ENCODE measurements at regions not wholly inside any gene's neighbourhood (a gene's known extent, or its start where the extent isn't known, plus 50 kb on each side); places are given as distances from the start of the nearest gene placed in this dataset.

- no peak for TF ChIP-seq ZBTB4 (CRISPR knock-in tag; IDR thresholded peaks at IDR 0.05; ENCODE audit: borderline replicate concordance)
- TF ChIP-seq MXD4 (CRISPR knock-in tag; IDR thresholded peaks at IDR 0.05) = no peak
- no peak for TF ChIP-seq PCBP1 (IDR thresholded peaks at IDR 0.05; ENCODE audit: borderline replicate concordance, low read depth, low read length)
- no peak for TF ChIP-seq NBN (conservative IDR thresholded peaks at IDR 0.05)
- TF ChIP-seq MAX (IDR thresholded peaks at IDR 0.05) = no peak
- no peak for TF ChIP-seq FOXK2 (IDR thresholded peaks at IDR 0.05)
- TF ChIP-seq GABPA (IDR thresholded peaks at IDR 0.05; ENCODE audit: low read depth, low read length) = no peak
- no peak for TF ChIP-seq GABPA (CRISPR knock-in tag; IDR thresholded peaks at IDR 0.05; ENCODE audit: low read depth)
- TF ChIP-seq ZNF710 (CRISPR knock-in tag; IDR thresholded peaks at IDR 0.05; ENCODE audit: borderline replicate concordance) = no peak
These were observed 108.3 kb downstream of the AHR start (continued) for GRCh38 chr7:17406738-17407137.

GRCh38 chr7:17407229-17407628 is 108.8 kb downstream of the AHR start:
- FAIRE-seq (no peak), ATAC-seq (no peak), DNase-seq (ENCODE audit: low spot score) (no peak)
- no peaks in the 10 kb centered on the region for H4K20me1 ChIP-seq (ENCODE audit: insufficient read depth, low read length)
- no peaks in the 10 kb centered on the region for H3K9me3 ChIP-seq (ENCODE audit: low read length)
- POLR2A ChIA-PET = no interaction called here
- H3K4me2 ChIP-seq (ENCODE audit: low read depth, low read length) = no peak overlapping the region
- H3K27me3 ChIP-seq (ENCODE audit: control insufficient read depth in 1 of 2, insufficient read depth in 2 of 2, low read length in 2 of 2) = no peaks in the 10 kb centered on the region
- in situ Hi-C loops (cut with HindIII; ENCODE audit: extremely low pct_ligation_motif_present, low pct_unique_long_range_greater_than_20kb) (no loop called here), intact Hi-C loops (cut with micrococcal nuclease; ENCODE audit: unreplicated experiment) (no loop called here)
- H3K36me3 ChIP-seq (replicated peaks in 1 of 2; ENCODE audit: control insufficient read depth in 1 of 2, insufficient read depth in 2 of 2, low read length in 2 of 2) = no peaks in the 10 kb centered on the region
- no peak for TF ChIP-seq ZSCAN31 (CRISPR knock-in tag; IDR thresholded peaks at IDR 0.05; ENCODE audit: low read depth)
- TF ChIP-seq ZNF776 (CRISPR knock-in tag; IDR thresholded peaks at IDR 0.05) = no peak
- TF ChIP-seq MAFK (conservative IDR thresholded peaks at IDR 0.05 in 1 of 2, IDR thresholded peaks at IDR 0.05 in 1 of 2; ENCODE audit: low read length in 2 of 2) = peak in 1 of 2 experiments; percentile 6; a peak in 1 of 4 replicates
- TF ChIP-seq ATF2 (CRISPR knock-in tag; IDR thresholded peaks at IDR 0.05) = no peak
- no peak for TF ChIP-seq NR2C2 (CRISPR knock-in tag; IDR thresholded peaks at IDR 0.05; ENCODE audit: borderline replicate concordance)
- TF ChIP-seq NR2F1 (CRISPR knock-in tag; IDR thresholded peaks at IDR 0.05) = no peak
- TF ChIP-seq HNRNPL (IDR thresholded peaks at IDR 0.05; ENCODE audit: low read depth, low read length) = no peak
- no peak for TF ChIP-seq MTA1 (CRISPR knock-in tag; IDR thresholded peaks at IDR 0.05; ENCODE audit: borderline replicate concordance)
- no peaks in the 10 kb centered on the region for H3K79me2 ChIP-seq (ENCODE audit: insufficient read depth, low read length)
- no peak overlapping the region for H3K27ac ChIP-seq (ENCODE audit: extremely low read length, insufficient read depth, low read length)
- H3K4me3 ChIP-seq (replicated peaks in 1 of 3; ENCODE audit: insufficient read depth in 1 of 3, low read depth in 2 of 3, low read length in 3 of 3) = no peak overlapping the region
- H2AFZ ChIP-seq (ENCODE audit: low read length) = no peak overlapping the region
- no TSS peak for BruUV-seq (replicated peaks)
- H3K9ac ChIP-seq (ENCODE audit: insufficient read depth, low read depth, low read length) = no peak overlapping the region
- H3K4me1 ChIP-seq (ENCODE audit: insufficient read depth, low read length) = peaks cover 48% of the 10 kb centered on the region
- CTCF ChIA-PET (ENCODE audit: low intra/inter-chr PET ratio, low total read pairs) = no interaction called here

All from HepG2 (cell line).